T-cell (primary cell): ENCODE measurements at regions not wholly inside any gene's neighbourhood (a gene's known extent, or its start where the extent isn't known, plus 50 kb on each side); places are given as distances from the start of the nearest gene placed in this dataset.

Source experiments
- ATAC-seq, 4 experiments: fragments of 200-7000 bp in 3 of 4; fragments of 150-1000 bp in 1 of 4; cut with Tn5 transposase; replicated peaks in 1 of 4; 1 replicate in 3 of 4; 2 replicates in 1 of 4; pipeline ENCODE4 v1.10.0; 2021; ENCODE audit warnings: moderate library complexity in 3 of 4, mild to moderate bottlenecking in 2 of 4, moderate number of reproducible peaks in 1 of 4
- CTCF ChIA-PET, 2 donors: fragments of 300-600 bp; sonication (Branson Sonifier 250); formaldehyde crosslinking; loops; one replicate each; lab custom pipeline; 2022; ENCODE audit warnings: antibody characterized with exemption in 2 of 2; lab: Charles Lee
- POLR2A ChIA-PET, 2 donors: fragments of 300-600 bp; sonication (Branson Sonifier 250); formaldehyde crosslinking; loops; one replicate each; lab custom pipeline; 2022; ENCODE audit warnings: antibody characterized with exemption in 2 of 2; lab: Charles Lee
- DNase-seq, 35 experiments: peaks; one replicate each; pipeline versions ENCODE4 v3.0.0 to v3.0.0-alpha.2; 2013 to 2023
- H3K27ac ChIP-seq: one replicate; pipeline ENCODE4 v1.5.1; 2013; ENCODE audit warnings: low read length
- H3K27me3 ChIP-seq, 2 experiments: replicated peaks in 1 of 2; 1 replicate in 1 of 2; 2 replicates in 1 of 2; pipeline versions ENCODE4 v1.6.1 to v1.7.0; 2013; ENCODE audit warnings: low read length in 1 of 2, mixed read lengths in 1 of 2; ENCODE audit not compliant: control insufficient read depth in 2 of 2, insufficient read depth in 2 of 2; ENCODE audit errors: extremely low read depth in 1 of 2
- H3K36me3 ChIP-seq, 2 donors: 1 replicate in 1 of 2; 2 replicates in 1 of 2; pipeline versions ENCODE4 v1.6.1 to v1.7.0; 2013; ENCODE audit warnings: low read length in 1 of 2; ENCODE audit not compliant: control insufficient read depth in 2 of 2, insufficient read depth in 1 of 2; ENCODE audit errors: extremely low read depth in 1 of 2
- H3K4me1 ChIP-seq, 2 experiments: 1 replicate in 1 of 2; 2 replicates in 1 of 2; pipeline versions ENCODE4 v1.6.1 to v1.7.0; 2013; ENCODE audit warnings: low read length in 2 of 2, mixed read lengths in 1 of 2; ENCODE audit not compliant: insufficient read depth in 2 of 2, control insufficient read depth in 1 of 2; ENCODE audit errors: extremely low read depth in 1 of 2
- H3K4me3 ChIP-seq, 2 donors: 1 replicate in 1 of 2; 2 replicates in 1 of 2; pipeline versions ENCODE4 v1.5.1 to v1.7.0; 2013; ENCODE audit warnings: mild to moderate bottlenecking in 2 of 2, low read length in 1 of 2, moderate library complexity in 1 of 2; ENCODE audit not compliant: control insufficient read depth in 1 of 2; ENCODE audit errors: extremely low read depth in 1 of 2
- H3K9me3 ChIP-seq: 2 replicates; pipeline ENCODE4 v1.7.0; 2013
- H3K27ac Mint-ChIP-seq, 2 donors: one replicate each; pipeline ENCODE4 v1.8.0; 2020 to 2021; ENCODE audit warnings: mild to moderate bottlenecking in 2 of 2, mixed read lengths in 2 of 2
- H3K27me3 Mint-ChIP-seq, 2 donors: one replicate each; pipeline ENCODE4 v1.8.0; 2021 to 2022; ENCODE audit warnings: mixed read lengths in 2 of 2
- H3K36me3 Mint-ChIP-seq: one replicate; pipeline ENCODE4 v1.8.0; 2021; ENCODE audit warnings: mixed read lengths
- H3K4me1 Mint-ChIP-seq, 3 donors: one replicate each; pipeline ENCODE4 v1.8.0; 2020 to 2022; ENCODE audit warnings: mixed read lengths in 3 of 3, mild to moderate bottlenecking in 1 of 3
- H3K4me3 Mint-ChIP-seq, 3 donors: one replicate each; pipeline ENCODE4 v1.8.0; 2020 to 2022; ENCODE audit warnings: mild to moderate bottlenecking in 3 of 3, mixed read lengths in 3 of 3, moderate library complexity in 3 of 3
- H3K9me3 Mint-ChIP-seq, 3 donors: one replicate each; pipeline ENCODE4 v1.8.0; 2020 to 2022; ENCODE audit warnings: mixed read lengths in 3 of 3
- WGBS: methylation state at CpG from one replicate; pipeline ENCODE4 v1.1.5; 2013; ENCODE audit warnings: missing lambda C conversion rate; ENCODE audit not compliant: insufficient coverage; 5-methylcytosine and 5-hydroxymethylcytosine counted together

GRCh38 chr10:111745982-111746381 is 437.6 kb downstream of the GPAM start:
- ATAC-seq: no peak
- no peak for DNase-seq
- ChIA-PET CTCF (no interaction called here), POLR2A (no interaction called here)
- Mint-ChIP-seq H3K9me3 (peaks cover 0 to 7% (median 0%) of the 10 kb centered on the region in 3 donors), H3K27me3 (peaks cover 0 to 8% of the 10 kb centered on the region in 2 donors), H3K4me3 (no peak overlapping the region), H3K36me3 (no peaks in the 10 kb centered on the region), H3K27ac (no peak overlapping the region), H3K4me1 (no peaks in the 10 kb centered on the region)
- no CpG with 5 or more reads among the region's 2 CpGs for WGBS
- Histone ChIP-seq H3K27ac (no peak overlapping the region), H3K27me3 (no peaks in the 10 kb centered on the region), H3K36me3 (no peaks in the 10 kb centered on the region), H3K4me1 (no peaks in the 10 kb centered on the region), H3K4me3 (no peak overlapping the region), H3K9me3 (no peaks in the 10 kb centered on the region)

GRCh38 chr10:111747751-111748150 is 435.8 kb downstream of the GPAM start:
- Mint-ChIP-seq H3K4me1 (no peaks in the 10 kb centered on the region), H3K4me3 (no peak overlapping the region), H3K36me3 (no peaks in the 10 kb centered on the region), H3K27me3 (peaks cover 0 to 4% of the 10 kb centered on the region in 2 donors), H3K9me3 (peaks cover 0 to 4% (median 0%) of the 10 kb centered on the region in 3 donors), H3K27ac (no peak overlapping the region)
- CTCF ChIA-PET: no interaction called here
- Histone ChIP-seq H3K27ac (no peak overlapping the region), H3K9me3 (no peaks in the 10 kb centered on the region), H3K36me3 (no peaks in the 10 kb centered on the region), H3K4me3 (no peak overlapping the region), H3K27me3 (no peaks in the 10 kb centered on the region), H3K4me1 (no peaks in the 10 kb centered on the region)
- no peak for DNase-seq
- POLR2A ChIA-PET: interaction anchor here in 1 of 2 donors (0.6 kb wide), 1 partner anchor 551 kb away, joined by 6 read pairs; no protein-coding TSS in a partner anchor
- no CpG with 5 or more reads among the region's 1 CpG for whole genome bisulfite sequencing
- ATAC-seq: no peak

- Histone ChIP-seq H3K4me1 (no peaks in the 10 kb centered on the region), H3K27ac (no peak overlapping the region), H3K36me3 (no peaks in the 10 kb centered on the region), H3K27me3 (no peaks in the 10 kb centered on the region), H3K4me3 (no peak overlapping the region), H3K9me3 (no peaks in the 10 kb centered on the region)
- Mint-ChIP-seq H3K4me3 (no peak overlapping the region), H3K27ac (no peak overlapping the region), H3K36me3 (no peaks in the 10 kb centered on the region), H3K27me3 (peaks cover 0 to 4% of the 10 kb centered on the region in 2 donors), H3K9me3 (peaks cover 0 to 4% (median 0%) of the 10 kb centered on the region in 3 donors), H3K4me1 (no peaks in the 10 kb centered on the region)
- DNase-seq (no peak), ATAC-seq (no peak)
- CTCF ChIA-PET: no interaction called here
- POLR2A ChIA-PET: no interaction called here
- no CpG with 5 or more reads among the region's 2 CpGs for WGBS
These were observed 435.4 kb downstream of the GPAM start for GRCh38 chr10:111748184-111748583.

- CTCF ChIA-PET: no interaction called here
- H3K4me3 ChIP-seq: no peak overlapping the region
- ATAC-seq (no peak), DNase-seq (no peak)
- WGBS: 48% methylated on average over 2 of the region's 2 CpGs
- Mint-ChIP-seq H3K27ac (no peak overlapping the region), H3K4me1 (no peaks in the 10 kb centered on the region), H3K4me3 (no peak overlapping the region), H3K27me3 (peaks cover 1 to 8% of the 10 kb centered on the region in 2 donors), H3K36me3 (no peaks in the 10 kb centered on the region), H3K9me3 (peaks cover 0 to 4% (median 0%) of the 10 kb centered on the region in 3 donors)
- no peaks in the 10 kb centered on the region for H3K27me3 ChIP-seq
- no peak overlapping the region for H3K27ac ChIP-seq
- H3K36me3 ChIP-seq: no peaks in the 10 kb centered on the region
- H3K4me1 ChIP-seq: no peaks in the 10 kb centered on the region
- POLR2A ChIA-PET: no interaction called here
- no peaks in the 10 kb centered on the region for H3K9me3 ChIP-seq
These were observed 433.3 kb downstream of the GPAM start for GRCh38 chr10:111750165-111750849.

- Mint-ChIP-seq H3K4me1 (peaks cover 0 to 3% (median 0%) of the 10 kb centered on the region in 3 donors), H3K27ac (no peak overlapping the region), H3K27me3 (peaks cover 9 to 23% of the 10 kb centered on the region in 2 donors), H3K4me3 (no peak overlapping the region), H3K36me3 (no peaks in the 10 kb centered on the region), H3K9me3 (no peaks in the 10 kb centered on the region)
- Histone ChIP-seq H3K9me3 (no peaks in the 10 kb centered on the region), H3K4me1 (no peaks in the 10 kb centered on the region), H3K27ac (no peak overlapping the region), H3K27me3 (no peaks in the 10 kb centered on the region), H3K36me3 (no peaks in the 10 kb centered on the region), H3K4me3 (no peak overlapping the region)
- DNase-seq: peak in 2 of 35 experiments; percentile 1 to 9
- POLR2A ChIA-PET: no interaction called here
- CTCF ChIA-PET: no interaction called here
- no peak for ATAC-seq
- 50% methylated on average over 4 of the region's 14 CpGs for WGBS
These were observed 427.1 kb downstream of the GPAM start for GRCh38 chr10:111756217-111757061.

GRCh38 chr10:111758593-111758992 is 425.0 kb downstream of the GPAM start:
- Histone ChIP-seq H3K4me3 (no peak overlapping the region), H3K9me3 (no peaks in the 10 kb centered on the region), H3K36me3 (no peaks in the 10 kb centered on the region), H3K27me3 (no peaks in the 10 kb centered on the region), H3K27ac (no peak overlapping the region), H3K4me1 (no peaks in the 10 kb centered on the region)
- POLR2A ChIA-PET: no interaction called here
- CTCF ChIA-PET: no interaction called here
- Mint-ChIP-seq H3K27me3 (peaks cover 9 to 29% of the 10 kb centered on the region in 2 donors), H3K27ac (no peak overlapping the region), H3K4me3 (no peak overlapping the region), H3K4me1 (peaks cover 0 to 3% (median 0%) of the 10 kb centered on the region in 3 donors), H3K36me3 (no peaks in the 10 kb centered on the region), H3K9me3 (no peaks in the 10 kb centered on the region)
- no CpG with 5 or more reads among the region's 3 CpGs for WGBS
- DNase-seq (no peak), ATAC-seq (no peak)
